ENCODE measurements at regions not wholly inside any gene's neighbourhood (a gene's known extent, or its start where the extent isn't known, plus 50 kb on each side); places are given as distances from the start of the nearest gene placed in this dataset.
"Not testable (repeated sequence)": the region's sequence is repeated elsewhere in the genome, so short reads cannot be mapped to it uniquely, and the experiment has no call there.

DNA sequence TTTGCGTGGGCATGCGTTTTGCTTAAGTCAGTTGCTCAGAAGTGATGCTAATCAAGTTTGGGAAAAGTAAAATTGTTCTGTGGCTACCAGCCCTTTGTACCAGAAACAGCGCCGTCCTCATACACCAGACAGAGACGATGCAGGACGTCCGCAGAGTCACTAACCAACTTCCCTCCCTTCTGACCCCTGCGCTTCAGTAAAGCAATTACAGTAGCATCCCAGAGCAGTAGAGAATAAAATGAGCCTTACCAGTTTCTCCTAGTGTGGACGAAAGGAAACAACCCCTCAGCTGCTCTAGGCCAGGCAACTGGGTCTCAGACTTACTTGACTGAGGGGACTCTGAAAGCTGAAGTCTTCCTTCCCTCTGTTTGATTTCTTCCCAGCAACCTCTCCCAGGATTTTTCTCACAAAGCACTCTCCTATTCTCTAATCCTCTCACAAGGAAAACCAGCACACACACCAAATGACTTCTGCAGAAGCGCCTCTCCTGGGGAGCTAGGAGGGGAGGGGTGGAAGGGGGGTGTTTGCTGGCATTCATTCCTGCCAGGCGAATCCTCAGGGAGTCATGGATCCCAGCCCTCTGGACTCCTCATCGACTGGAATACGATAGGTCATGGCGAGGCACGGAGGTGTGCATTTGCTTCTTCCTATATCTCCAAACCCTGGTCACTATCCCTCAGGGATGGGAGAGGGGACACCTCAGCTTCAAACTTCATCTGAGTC is 56.0 kb upstream of the MID1 start:
- DNase-seq: peak in 1 of 42 donors; percentile 12
- intact Hi-C loops (cut with DNase I): no loop called here

DNA sequence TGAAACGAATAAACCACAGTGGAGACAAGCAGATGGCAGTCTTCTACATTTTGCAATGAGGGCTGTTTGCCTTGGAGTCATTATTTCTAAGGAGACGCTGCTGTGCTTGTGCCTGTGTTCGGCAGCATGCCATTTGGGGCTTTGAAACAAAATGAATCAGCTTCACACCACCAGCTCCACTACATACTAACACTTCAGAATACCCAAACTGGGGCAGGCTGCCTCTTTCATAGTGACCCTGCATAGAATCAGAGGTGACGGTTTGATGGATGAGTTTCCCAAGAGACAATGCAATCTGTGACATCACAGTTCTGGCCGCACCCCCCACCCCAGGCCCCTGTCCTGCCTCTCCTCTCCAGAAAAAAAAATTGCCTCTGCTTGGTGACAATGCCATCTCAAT is 57.1 kb upstream of the MID1 start:
- intact Hi-C loops (cut with DNase I): no loop called here
- peak in 23 of 42 donors; percentile 1 to 57 (median 17) for DNase-seq

DNA sequence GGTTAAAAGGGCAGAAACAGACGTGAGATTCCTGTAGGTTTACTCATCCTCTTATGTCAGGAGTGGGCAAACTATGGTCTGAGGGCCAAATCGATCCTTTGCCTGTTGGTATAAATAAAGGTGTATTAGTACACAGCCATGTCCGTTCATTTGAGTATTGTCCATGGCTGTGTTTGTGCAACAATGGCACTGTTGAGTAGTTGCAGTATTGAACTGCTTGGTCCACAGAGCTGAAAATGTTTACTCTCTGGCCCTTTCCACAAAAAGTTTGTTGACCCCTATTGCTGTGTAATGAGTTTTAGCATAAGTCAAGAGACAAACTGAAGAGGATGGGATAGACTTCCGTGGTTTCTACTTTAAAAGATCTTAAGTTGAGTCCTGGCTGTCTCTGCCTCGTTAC is 59.0 kb upstream of the MID1 start:
- intact Hi-C loops (cut with DNase I): no loop called here

DNA sequence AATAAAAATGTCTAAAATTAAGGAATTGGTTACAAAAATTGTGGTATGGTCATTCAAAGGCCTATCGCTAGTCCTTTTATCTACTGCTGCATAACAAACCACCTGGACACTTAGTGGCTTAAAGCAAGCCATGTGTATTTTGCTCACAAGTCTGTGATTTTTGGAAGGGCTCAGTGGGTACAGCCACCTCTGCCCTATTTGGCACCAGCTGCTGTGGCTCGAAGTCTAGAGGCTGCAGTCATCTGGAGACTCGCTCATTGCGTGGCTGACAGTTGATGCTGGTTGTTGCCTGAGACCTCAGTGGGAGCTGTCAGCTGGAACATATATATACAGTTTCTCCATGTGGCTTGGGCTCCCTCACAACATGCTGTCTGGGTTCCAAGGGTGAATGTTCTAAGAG is 60.8 kb upstream of the MID1 start:
- DNase-seq: peak in 2 of 42 donors; percentile 1 to 11
- intact Hi-C loops (cut with DNase I): no loop called here

More for the DNA sequence above, 59.0 kb upstream of the MID1 start:
- no peak for DNase-seq

DNA sequence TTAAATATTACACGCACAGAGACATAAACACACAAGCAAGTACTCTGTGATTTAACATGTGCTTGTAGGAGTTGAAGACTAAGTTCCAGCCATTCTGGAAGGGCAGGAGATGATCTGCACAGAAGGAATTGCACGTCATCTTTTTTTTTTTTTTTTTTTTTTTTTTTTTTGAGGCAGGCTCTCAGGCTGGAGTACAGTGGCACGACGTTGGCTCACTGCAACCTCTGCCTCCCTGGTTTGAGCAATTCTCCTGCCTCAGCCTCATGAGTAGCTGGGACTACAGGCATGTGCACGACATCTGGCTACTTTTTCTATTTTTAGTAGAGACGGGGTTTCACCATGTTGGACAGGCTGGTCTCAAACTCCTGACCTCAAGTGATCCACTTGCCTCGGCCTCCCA is 63.2 kb upstream of the MID1 start:
- intact Hi-C loops (cut with DNase I); DNase-seq: not testable (repeated sequence)

DNA sequence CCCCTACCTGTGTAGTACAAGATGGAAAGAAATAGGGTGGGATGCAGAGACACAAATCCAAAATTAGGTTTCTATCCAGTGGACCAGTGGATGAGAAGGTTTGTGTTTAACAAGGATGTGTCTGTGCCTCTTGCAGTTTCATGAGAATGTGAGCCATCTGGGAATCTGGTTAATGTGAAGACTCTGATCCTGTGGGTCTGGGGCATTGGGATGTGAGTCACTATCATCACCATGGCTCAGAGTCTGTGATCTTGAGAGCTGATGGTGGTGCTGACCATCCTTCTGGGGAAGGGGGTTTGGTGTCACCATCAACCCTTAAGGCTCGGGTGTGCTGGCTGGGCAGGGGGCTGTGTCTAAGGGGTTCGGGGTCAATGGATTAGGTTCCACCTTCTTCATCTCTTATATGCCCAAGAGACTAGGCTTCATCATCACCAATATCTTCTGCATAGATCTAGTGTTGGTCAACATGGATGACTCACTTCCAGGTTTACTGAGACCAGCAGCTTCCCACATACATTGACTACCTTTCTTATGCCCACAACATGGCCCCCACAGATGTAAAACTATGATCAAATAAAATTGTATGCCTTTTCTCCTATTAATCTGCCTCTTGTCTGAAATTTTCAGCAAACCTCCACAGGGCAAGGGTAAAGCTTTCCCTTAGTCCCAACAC is 65.7 kb upstream of the MID1 start:
- DNase-seq: no peak
- intact Hi-C loops (cut with DNase I): no loop called here

DNA sequence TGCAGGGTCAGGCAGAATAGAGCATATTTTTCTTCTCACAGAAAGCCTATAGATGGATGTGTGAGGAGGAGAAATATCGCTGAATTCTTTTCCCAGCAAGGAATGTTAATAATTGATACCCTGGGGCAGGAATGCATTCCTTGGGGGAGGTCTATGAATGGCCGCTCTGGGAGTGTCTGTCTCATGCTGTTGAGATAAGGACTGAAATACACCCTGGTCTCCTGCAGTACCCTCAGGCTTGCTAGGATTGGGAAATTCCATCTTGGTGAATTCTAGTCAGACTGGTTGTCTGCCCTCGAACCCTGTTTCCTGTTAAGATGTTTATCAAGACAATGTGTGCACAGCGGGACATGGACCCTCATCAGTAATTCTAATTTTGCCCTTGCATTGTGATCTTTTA is 71.4 kb upstream of the MID1 start:
- not testable (repeated sequence) for DNase-seq

DNA sequence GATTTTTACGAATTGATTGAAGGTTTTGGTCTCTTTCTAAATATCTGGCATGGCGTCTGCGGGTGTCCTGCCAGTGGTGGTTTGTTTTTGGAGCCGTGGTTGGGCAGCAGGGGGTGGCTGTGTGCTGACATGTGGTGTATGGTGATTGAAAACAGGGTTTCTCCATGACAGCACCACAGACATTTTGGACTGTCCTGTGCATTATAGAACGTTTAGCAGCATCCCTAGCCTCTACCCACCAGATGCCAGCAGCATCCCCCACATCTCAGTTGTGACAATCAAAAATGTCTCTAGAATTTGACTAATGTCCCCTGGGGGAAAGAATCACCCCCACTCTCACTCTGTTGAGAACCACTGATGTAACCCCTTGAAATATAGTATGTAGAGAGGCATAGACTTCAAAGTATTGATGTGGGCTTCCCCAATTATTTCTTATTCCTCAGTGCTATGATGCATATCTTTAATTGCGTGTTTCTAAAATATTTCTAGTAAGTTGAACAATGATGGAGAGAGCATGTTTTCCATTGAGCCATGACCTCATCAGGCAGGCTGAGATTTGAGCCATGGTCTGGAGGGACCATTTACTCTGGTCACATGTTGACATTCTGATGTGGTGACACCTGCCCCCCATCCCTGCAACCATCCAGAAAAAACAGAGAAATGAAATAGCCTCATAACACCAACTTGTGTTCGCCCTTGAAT is 77.4 kb upstream of the MID1 start:
- intact Hi-C loops (cut with DNase I): no loop called here
- DNase-seq: no peak

More for the DNA sequence above, 71.4 kb upstream of the MID1 start:
- intact Hi-C loops (cut with DNase I): not testable (repeated sequence)

DNA sequence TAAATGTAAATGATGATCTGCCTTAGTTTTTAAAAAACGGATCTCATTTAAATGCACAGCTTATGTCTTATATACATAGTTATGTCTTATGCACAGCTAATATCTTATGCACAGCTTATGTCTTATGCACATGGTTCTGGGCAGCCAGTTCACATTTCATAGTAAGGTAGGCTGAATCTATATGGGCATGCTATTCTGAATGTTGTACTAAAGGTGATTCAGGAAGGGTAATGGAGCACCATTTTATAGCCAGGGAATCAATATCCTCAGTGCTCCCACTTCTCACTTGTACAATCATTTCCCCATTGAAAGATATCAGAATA is 77.9 kb upstream of the MID1 start:
- intact Hi-C loops (cut with DNase I): no loop called here
- DNase-seq: no peak

DNA sequence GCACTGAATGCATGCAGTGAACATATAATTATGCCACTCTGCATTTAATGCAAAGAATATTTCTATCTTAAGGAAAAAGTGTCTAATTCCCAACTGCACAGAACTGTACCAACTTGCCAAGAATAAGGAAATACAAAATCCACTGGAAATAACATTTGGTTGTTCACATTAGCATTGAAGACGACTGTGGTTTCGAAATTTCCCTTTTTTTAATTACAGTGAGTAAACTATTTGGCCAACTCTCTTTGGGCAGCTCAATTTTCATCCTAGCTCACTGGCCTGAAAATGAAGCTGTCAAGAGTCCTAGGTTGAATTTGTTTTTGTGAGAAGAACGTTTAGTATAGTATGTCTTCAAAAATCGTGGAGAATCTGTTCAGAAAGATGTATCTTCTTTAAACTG is 81.6 kb upstream of the MID1 start:
- DNase-seq: no peak
- intact Hi-C loops (cut with DNase I): no loop called here

DNA sequence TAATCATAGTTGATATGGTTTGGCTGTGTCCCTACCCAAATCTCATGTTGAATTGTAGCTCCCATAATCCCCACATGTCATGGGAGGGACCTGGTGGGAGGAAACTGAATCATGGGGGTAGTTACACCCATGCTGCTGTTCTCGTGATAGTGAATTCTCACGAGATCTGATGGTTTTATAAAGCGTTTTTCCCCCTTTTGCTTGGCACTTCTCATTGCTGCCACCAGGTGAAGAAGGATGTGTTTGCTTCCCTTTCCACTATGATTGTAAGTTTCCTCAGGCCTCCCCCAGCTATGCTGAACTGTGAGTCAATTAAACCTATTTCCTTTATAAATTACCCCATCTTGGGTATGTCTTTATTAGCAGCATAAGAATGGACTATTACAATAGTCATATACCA is 86.0 kb upstream of the MID1 start:
- DNase-seq; intact Hi-C loops (cut with DNase I): not testable (repeated sequence)

DNA sequence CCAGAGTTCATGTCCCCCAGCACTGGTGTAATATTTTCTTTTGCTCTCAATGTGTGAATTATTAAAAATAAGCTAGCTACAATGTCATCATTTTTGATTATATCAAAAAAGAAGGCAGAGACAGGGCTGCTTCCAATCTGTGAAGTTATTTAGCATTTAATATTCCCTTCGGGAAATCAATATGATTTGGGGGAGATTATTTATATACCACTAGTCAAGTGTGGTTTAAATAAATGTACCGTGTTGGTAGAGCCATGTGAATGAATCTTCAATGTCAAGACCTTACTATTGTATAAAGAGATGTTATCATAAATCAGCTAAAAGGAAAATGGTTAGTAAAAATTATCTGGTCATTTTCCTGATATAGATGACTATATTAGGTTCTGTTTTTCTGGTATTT is 87.4 kb upstream of the MID1 start:
- intact Hi-C loops (cut with DNase I): no loop called here
- DNase-seq: no peak

DNA sequence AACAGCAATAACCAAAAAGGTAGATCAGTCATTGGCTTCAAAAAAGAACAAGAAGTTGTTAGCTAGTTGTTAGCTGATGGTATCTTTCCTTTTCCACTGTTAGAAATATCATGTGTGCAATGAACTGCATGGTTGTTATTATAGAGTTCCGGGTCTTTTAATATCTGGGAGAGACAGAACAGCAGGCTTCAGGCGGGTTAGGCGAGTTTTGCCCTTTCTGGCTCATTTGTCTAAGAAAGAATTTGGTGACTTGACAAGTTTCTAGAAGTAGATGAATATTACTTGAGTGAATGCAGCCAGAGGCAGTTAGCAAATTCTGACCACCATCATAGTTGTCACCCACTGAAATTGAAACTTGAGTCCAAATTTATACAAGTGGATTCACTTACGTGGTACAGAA is 88.9 kb upstream of the MID1 start:
- DNase-seq: no peak
- intact Hi-C loops (cut with DNase I): no loop called here

DNA sequence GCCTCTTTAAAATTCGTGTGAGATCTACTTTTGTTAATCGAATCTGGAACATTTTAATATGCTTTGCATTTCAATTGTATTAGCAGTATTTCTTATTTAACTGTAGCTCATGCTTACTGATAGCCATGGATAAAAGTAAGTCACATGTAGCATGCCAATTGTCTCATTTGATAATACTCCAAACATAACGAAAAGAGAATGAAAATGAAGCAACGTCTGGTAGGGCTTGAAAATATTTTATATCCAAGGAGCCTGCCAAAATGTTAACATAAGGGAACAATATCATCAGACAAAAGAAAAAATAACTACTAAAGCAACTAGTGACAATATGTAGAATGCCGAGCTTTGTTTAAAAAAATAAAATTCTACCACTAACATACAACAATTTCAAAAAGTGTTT is 94.1 kb upstream of the MID1 start:
- intact Hi-C loops (cut with DNase I): no loop called here
- DNase-seq: no peak

DNA sequence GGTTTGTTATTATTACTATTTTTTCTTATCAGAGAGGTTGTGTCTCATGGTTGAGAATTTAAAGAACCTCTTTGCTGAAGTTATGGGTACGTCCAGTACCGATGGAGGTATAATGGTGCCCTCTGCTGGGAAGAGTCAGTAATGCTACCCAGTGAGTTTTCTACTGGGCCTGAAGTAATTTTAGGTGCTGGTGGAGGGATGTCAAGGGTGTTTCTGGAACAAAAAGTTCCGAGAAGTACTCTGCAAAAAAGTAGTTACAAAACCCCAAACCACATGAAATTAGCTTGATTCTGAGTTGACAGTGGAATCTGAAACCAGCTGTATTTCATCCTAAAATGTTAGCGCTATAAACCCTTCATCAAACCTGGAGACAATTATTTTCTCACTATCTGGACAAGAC is 102.5 kb upstream of the MID1 start:
- intact Hi-C loops (cut with DNase I): loop anchor here (5.0 kb wide), 1 partner anchor 536 kb away; no protein-coding TSS in a partner anchor
- DNase-seq: peak in 39 of 42 donors; percentile 9 to 89 (median 67)

DNA sequence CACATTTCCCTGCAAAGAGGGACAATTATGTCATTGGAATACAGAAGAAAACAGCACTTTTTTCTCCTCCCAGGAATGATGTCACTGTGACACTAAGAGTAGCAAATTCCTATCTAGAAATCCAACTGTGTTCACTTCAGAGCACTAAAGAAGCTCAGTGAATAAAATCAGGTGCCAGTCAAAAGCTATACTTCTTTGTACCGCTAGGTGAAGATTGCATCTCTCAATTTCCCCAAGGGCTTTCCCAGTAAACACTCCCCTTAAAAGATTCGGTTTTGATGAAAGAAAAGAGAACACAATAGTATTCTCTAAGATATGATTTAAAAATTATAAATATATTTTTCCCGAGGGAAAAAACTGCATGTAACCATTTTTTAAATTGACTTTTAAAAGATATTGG is 104.7 kb upstream of the MID1 start:
- intact Hi-C loops (cut with DNase I): no loop called here
- DNase-seq: no peak

DNA sequence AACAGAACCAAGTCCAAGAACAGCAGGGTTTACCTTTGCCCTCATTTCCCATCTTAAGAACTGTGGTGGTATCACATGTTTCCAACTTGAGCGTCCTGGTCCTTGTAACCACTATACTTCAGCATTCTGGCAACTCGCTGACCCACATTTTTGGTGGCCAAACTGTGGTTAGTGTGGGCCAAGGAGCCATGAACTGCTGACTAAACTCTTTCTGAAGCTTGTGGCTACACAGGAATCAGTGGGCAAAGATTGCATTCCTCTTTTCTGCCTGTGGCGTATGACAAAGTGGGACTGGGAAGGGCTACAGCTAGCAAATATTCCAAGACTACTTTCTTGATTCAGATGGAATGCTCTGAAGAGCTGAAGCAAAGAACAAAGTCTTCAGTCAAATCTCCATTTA is 106.3 kb upstream of the MID1 start:
- DNase-seq: peak in 1 of 42 donors; percentile 38
- intact Hi-C loops (cut with DNase I): no loop called here

DNA sequence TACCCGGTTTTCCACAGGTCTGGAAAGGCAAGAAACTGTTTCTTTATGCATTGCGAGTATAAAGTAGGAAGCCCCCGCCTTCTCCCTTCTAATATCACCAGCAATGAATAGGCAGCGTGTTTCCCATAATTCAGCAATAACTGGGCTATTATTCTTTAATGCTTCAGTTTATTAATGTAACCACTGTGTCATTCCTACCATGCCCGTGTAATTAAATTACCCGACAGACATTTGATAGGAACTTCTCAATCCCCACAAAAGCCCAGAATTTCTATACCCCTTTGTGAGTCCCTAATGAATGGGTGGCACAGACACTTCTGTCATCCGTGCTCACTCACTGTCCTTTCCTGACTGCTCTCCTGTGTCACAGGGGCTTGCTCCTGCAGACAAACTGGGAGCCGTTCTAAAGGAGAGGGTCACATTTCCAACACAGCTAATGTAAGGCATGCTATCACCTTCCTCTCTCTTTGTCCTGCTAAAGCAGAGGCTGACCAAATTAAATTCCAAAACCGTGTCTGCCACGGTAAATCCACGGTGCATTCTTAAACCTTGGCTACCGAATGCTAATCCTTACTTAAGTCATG is 108.5 kb upstream of the MID1 start:
- intact Hi-C loops (cut with DNase I): no loop called here

DNA sequence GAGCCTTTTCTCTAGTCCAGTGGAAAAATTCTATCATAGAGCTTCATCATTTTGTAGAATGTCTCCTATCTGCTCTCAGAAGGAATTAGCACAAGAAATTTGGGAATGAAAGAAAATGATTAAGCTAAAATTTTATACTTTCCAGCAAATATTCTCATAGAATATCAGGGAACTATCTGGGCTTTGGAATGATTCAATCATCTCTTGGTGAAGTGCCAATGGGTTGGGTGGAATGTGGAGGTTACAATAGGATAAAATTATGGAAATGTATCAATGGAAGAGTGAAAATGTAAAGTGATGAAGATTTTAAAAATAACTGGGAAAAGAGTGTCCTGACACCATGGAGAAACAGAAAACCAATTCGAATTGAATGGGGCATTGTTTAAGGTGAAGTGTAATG is 119.0 kb upstream of the MID1 start:
- intact Hi-C loops (cut with DNase I): no loop called here
- DNase-seq: no peak

More for the DNA sequence above, 108.5 kb upstream of the MID1 start:
- no peak for DNase-seq

DNA sequence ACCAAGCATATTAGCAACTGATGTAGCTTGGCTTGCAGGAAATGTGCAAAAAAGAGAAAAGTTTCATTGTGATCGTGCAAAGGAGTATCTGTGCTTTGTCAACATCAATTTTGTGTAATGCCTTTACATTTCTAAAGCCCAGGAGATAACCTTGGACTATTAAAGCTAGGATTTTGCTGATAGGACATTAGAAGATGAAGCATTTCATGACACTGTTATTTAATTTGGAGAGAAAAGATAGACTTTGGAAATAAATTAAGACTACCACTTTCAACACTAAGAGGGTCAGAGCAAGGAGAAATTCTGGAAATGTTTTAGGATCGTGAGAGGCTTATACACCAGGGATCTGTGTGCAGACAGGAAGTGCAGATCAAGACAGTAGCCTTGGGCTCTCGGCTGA is 120.6 kb upstream of the MID1 start:
- no peak for DNase-seq
- intact Hi-C loops (cut with DNase I): no loop called here
